OCI-LY3 (cell line): ENCODE measurements at regions not wholly inside any gene's neighbourhood (a gene's known extent, or its start where the extent isn't known, plus 50 kb on each side); places are given as distances from the start of the nearest gene placed in this dataset.

Source experiments
- H2AFZ ChIP-seq: fragments of 200-600, 300-600 bp; shearing (Covaris generic); 2 replicates; pipeline ENCODE4 v1.6.0; 2014; ENCODE audit warnings: antibody characterized with exemption, low read depth, low read length
- H3K27ac ChIP-seq: fragments of 200-600, 300-600 bp; sonication (generic); 2 replicates; pipeline ENCODE4 v1.5.1; 2014; ENCODE audit warnings: mild to moderate bottlenecking, low read length, moderate library complexity, mixed read lengths
- H3K27me3 ChIP-seq: fragments of 200-600, 300-600 bp; sonication (generic); 2 replicates; pipeline ENCODE4 v1.6.1; 2014; ENCODE audit warnings: low read depth, low read length, mixed read lengths
- H3K36me3 ChIP-seq: fragments of 200-600, 300-600 bp; sonication (generic); replicated peaks from 2 replicates; pipeline ENCODE3; 2014; ENCODE audit warnings: low read depth, low read length, mixed read lengths
- H3K4me1 ChIP-seq: fragments of 300-600, 200-600 bp; sonication (generic); 2 replicates; pipeline ENCODE4 v1.6.1; 2014; ENCODE audit warnings: low read length, mixed read lengths
- H3K4me2 ChIP-seq: fragments of 200-600, 300-600 bp; sonication (generic); 2 replicates; pipeline ENCODE4 v1.6.1; 2014; ENCODE audit warnings: low read length, mixed read lengths
- H3K4me3 ChIP-seq: fragments of 300-600, 200-600 bp; sonication (generic); 2 replicates; pipeline ENCODE4 v1.5.1; 2014; ENCODE audit warnings: antibody characterized with exemption, mild to moderate bottlenecking, low read length, moderate library complexity
- H3K79me2 ChIP-seq: fragments of 300-600, 200-600 bp; shearing (Covaris generic); 2 replicates; pipeline ENCODE4 v1.6.1; 2014; ENCODE audit warnings: mild to moderate bottlenecking, low read length, mixed read lengths
- H3K9ac ChIP-seq: fragments of 300-600, 200-600 bp; shearing (Covaris generic); 2 replicates; pipeline ENCODE4 v1.6.0; 2014; ENCODE audit warnings: mild to moderate bottlenecking, low read length, moderate library complexity
- H3K9me3 ChIP-seq: fragments of 200-600, 300-600 bp; shearing (Covaris generic); 2 replicates; pipeline ENCODE4 v1.6.1; 2014; ENCODE audit warnings: low read length, mixed read lengths; ENCODE audit not compliant: insufficient read depth
- H4K20me1 ChIP-seq: fragments of 200-600, 300-600 bp; sonication (generic); 2 replicates; pipeline ENCODE4 v1.6.1; 2016; ENCODE audit warnings: low read length, mixed read lengths; ENCODE audit not compliant: insufficient read depth
- EZH2phosphoT487 ChIP-seq: fragments of 200-600 bp; shearing (Covaris generic); IDR thresholded peaks from 2 replicates; pipeline ENCODE4 v1.6.1; 2018; ENCODE audit warnings: antibody characterized with exemption, mixed run types, low read depth
- TF ChIP-seq, protein P1 (sequence below): fragments of 200-600, 300-600 bp; sonication (generic); IDR thresholded peaks from 2 replicates; pipeline ENCODE4 v1.5.1; 2014; ENCODE audit warnings: antibody characterized with exemption, low read length, low read depth

DNA sequence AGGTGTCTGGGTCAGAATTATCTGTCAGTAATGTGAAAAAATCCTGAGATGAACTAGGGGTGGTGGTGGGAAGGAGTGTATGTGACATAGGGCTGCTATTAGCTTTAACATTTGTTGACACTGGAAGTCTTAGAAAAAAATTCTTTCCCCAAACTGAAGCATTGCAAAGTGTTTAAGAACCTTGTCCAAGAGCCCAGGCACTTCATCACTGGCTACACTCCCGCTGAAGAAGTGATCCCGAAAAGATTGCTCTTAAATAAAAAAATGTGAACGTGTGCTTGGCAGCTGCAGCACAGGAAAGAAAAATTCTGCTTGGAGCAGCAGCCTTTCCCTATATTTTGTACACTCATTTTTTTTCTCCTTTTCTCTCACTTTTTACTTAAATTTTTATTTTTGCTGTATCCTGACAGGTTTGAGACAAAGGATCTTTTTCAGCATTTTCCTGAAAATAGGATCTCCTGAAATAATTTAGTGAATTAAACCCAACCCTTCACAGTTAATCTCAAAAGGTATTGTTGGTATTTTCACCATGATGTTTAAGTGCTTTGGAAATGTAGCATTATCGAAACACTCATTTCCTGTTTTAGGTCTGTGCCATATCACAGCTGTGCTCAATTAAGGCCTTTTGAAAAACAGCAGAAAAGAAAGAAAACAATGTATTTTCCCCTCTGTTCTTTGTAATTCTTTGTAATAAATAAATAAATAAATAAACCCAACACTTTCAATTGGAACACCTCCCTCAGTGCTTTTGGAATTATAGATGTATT lies 477.6 kb downstream of the ZNF385D start:
- Histone ChIP-seq H3K4me3 (no peak overlapping the region), H3K4me2 (no peak overlapping the region), H4K20me1 (no peaks in the 10 kb centered on the region), H3K27ac (no peak overlapping the region), H3K27me3 (no peaks in the 10 kb centered on the region), H3K9me3 (no peaks in the 10 kb centered on the region), H2AFZ (no peak overlapping the region), H3K79me2 (no peaks in the 10 kb centered on the region), H3K4me1 (no peaks in the 10 kb centered on the region), H3K36me3 (no peaks in the 10 kb centered on the region), H3K9ac (no peak overlapping the region)
- TF ChIP-seq EZH2phosphoT487 = no peak
- TF ChIP-seq, protein P1, sequence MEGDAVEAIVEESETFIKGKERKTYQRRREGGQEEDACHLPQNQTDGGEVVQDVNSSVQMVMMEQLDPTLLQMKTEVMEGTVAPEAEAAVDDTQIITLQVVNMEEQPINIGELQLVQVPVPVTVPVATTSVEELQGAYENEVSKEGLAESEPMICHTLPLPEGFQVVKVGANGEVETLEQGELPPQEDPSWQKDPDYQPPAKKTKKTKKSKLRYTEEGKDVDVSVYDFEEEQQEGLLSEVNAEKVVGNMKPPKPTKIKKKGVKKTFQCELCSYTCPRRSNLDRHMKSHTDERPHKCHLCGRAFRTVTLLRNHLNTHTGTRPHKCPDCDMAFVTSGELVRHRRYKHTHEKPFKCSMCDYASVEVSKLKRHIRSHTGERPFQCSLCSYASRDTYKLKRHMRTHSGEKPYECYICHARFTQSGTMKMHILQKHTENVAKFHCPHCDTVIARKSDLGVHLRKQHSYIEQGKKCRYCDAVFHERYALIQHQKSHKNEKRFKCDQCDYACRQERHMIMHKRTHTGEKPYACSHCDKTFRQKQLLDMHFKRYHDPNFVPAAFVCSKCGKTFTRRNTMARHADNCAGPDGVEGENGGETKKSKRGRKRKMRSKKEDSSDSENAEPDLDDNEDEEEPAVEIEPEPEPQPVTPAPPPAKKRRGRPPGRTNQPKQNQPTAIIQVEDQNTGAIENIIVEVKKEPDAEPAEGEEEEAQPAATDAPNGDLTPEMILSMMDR = no peak

DNA sequence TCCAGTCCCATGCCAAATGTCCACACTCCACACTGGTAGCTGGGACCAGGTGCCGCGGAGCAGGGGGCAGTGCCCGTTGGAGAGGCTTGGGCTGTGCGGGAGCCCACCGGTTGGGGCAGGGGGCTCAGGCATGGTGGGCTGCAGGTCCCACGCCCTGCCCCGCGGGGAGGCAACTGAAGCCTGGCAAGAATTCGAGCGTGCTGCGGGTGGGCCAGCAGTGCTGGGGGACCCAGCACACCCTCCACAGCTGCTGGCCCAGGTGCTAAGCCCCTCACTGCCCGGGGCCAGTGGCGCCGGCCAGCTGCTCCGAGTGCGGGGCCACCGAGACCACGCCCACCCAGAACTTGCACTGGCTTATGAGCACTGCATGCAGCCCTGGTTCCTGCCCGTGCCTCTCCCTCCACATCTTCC lies 479.4 kb downstream of the ZNF385D start:
- TF ChIP-seq EZH2phosphoT487 = no peak
- TF ChIP-seq, protein P1 = no peak
- Histone ChIP-seq H3K9me3 (no peaks in the 10 kb centered on the region), H3K4me3 (no peak overlapping the region), H3K79me2 (no peaks in the 10 kb centered on the region), H4K20me1 (no peaks in the 10 kb centered on the region), H3K36me3 (no peaks in the 10 kb centered on the region), H3K4me2 (no peak overlapping the region), H3K4me1 (no peaks in the 10 kb centered on the region), H3K9ac (no peak overlapping the region), H3K27me3 (no peaks in the 10 kb centered on the region), H2AFZ (no peak overlapping the region), H3K27ac (no peak overlapping the region)

DNA sequence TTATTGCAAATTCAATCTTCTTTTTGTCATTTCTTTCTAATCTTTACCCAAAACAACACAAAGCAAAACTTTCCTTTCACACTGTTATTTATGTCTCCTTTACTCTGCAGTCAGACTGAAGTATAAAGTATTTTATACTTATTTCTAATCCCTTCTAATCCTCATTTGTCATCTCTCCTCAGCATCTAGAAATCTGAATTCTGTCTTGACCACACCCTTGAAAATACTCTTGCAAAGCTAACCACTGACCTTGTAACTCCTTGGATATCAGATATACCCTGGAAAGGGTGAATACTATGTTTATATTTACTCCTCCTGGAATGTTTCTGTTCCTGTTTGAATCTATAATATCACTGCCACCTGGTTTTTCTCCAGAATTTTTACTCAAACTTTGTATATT lies 481.1 kb downstream of the ZNF385D start:
- TF ChIP-seq, protein P1 = no peak
- TF ChIP-seq EZH2phosphoT487 = no peak
- Histone ChIP-seq H3K27ac (no peak overlapping the region), H3K9ac (no peak overlapping the region), H3K4me2 (no peak overlapping the region), H4K20me1 (no peaks in the 10 kb centered on the region), H3K4me1 (no peaks in the 10 kb centered on the region), H2AFZ (no peak overlapping the region), H3K79me2 (no peaks in the 10 kb centered on the region), H3K9me3 (no peaks in the 10 kb centered on the region), H3K27me3 (no peaks in the 10 kb centered on the region), H3K36me3 (no peaks in the 10 kb centered on the region), H3K4me3 (no peak overlapping the region)

DNA sequence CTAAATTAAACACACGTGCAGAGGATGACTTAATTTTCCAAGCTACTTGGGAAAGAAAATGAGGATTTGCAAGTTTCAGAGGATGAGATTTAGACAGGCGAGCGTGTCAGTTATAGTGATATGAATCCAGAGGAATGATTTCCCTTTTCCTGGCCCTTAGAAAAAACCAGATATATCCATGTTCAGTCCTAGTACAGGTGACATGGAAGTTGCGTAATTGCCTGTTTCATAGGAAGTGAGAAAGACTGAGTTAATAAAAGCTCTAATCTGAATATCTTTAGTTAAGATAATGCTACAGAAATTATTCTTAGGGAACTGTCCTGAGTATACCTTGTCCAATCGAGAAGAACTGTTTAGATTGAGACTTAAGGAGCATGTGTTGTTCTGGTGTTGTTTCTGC lies 490.5 kb downstream of the ZNF385D start:
- no peaks in the 10 kb centered on the region for H3K36me3 ChIP-seq
- no peak overlapping the region for H3K4me3 ChIP-seq
- H3K27me3 ChIP-seq = no peaks in the 10 kb centered on the region
- no peaks in the 10 kb centered on the region for H4K20me1 ChIP-seq
- peaks cover 8% of the 10 kb centered on the region for H3K4me1 ChIP-seq
- H2AFZ ChIP-seq = no peak overlapping the region
- TF ChIP-seq EZH2phosphoT487 = no peak
- TF ChIP-seq, protein P1 = no peak
- no peak overlapping the region for H3K4me2 ChIP-seq
- H3K79me2 ChIP-seq = no peaks in the 10 kb centered on the region
- no peaks in the 10 kb centered on the region for H3K9me3 ChIP-seq
- no peak overlapping the region for H3K27ac ChIP-seq
- H3K9ac ChIP-seq = no peak overlapping the region
